Aorta (tissue), 5 donors: ENCODE measurements at regions not wholly inside any gene's neighbourhood (a gene's known extent, or its start where the extent isn't known, plus 50 kb on each side); places are given as distances from the start of the nearest gene placed in this dataset.
A peak's percentile ranks its signal among the peaks of the same experiment; 100 is the strongest.

ENCODE experiments used
- ATAC-seq: fragments of 200-7000 bp; cut with Tn5 transposase; one replicate; pipeline ENCODE4 v1.9.1; 2022; ENCODE audit warnings: moderate library complexity; ENCODE audit not compliant: low FRiP score
- DNase-seq, 2 donors: peaks; one replicate each; pipeline ENCODE4 v3.0.0-alpha.2; 2020
- H3K27ac ChIP-seq, 2 donors: one replicate each; pipeline ENCODE4 v1.5.1; 2013; ENCODE audit warnings: low read length in 2 of 2, mild to moderate bottlenecking in 2 of 2, moderate library complexity in 2 of 2, control low read depth in 1 of 2, inconsistent platforms in 1 of 2, low read depth in 1 of 2
- H3K27me3 ChIP-seq, 2 donors: one replicate each; pipeline ENCODE4 v1.6.1; 2013; ENCODE audit warnings: control low read depth in 1 of 2, low read length in 1 of 2, mild to moderate bottlenecking in 1 of 2, moderate library complexity in 1 of 2; ENCODE audit not compliant: insufficient read depth in 2 of 2, control insufficient read depth in 1 of 2
- H3K36me3 ChIP-seq, 2 donors: one replicate each; pipeline ENCODE4 v1.6.1; 2013; ENCODE audit warnings: control low read depth in 1 of 2, low read length in 1 of 2, mild to moderate bottlenecking in 1 of 2; ENCODE audit not compliant: insufficient read depth in 2 of 2, control insufficient read depth in 1 of 2
- H3K4me1 ChIP-seq, 2 donors: one replicate each; pipeline ENCODE4 v1.6.1; 2013; ENCODE audit warnings: low read length in 2 of 2, control low read depth in 1 of 2, mild to moderate bottlenecking in 1 of 2, moderate library complexity in 1 of 2; ENCODE audit not compliant: insufficient read depth in 2 of 2, control insufficient read depth in 1 of 2
- H3K4me3 ChIP-seq, 2 donors: one replicate each; pipeline ENCODE4 v1.5.1; 2013; ENCODE audit warnings: low read length in 2 of 2, control low read depth in 1 of 2, mild to moderate bottlenecking in 1 of 2
- H3K9me3 ChIP-seq: one replicate; pipeline ENCODE4 v1.6.1; 2013; ENCODE audit warnings: mild to moderate bottlenecking, low read length; ENCODE audit not compliant: control insufficient read depth
- WGBS, 2 donors: extraction: QIAGEN DNeasy Blood & Tissue Kit; methylation state at CpG; one replicate each; pipeline ENCODE4 v1.1.7; 2013; 5-methylcytosine and 5-hydroxymethylcytosine counted together
- intact Hi-C, 2 donors: fragments of 100-400 bp; cut with DNase I; formaldehyde crosslinking; loops; one replicate each; pipeline versions ENCODE4 v1.14.2 to v1.15.0; 2022
- donor health status: healthy with polysubstance abuse.
- donor health status: Bipolar disorder and iron deficiency.
- donor health status: DM: no; HTN: no; CAD: no.
- donor health status: DM: no; HTN: no; CAD: no.
- donor health status: DM: yes; HTN: yes; CAD: no.

GRCh38 chr11:119484741-119485605 is 62.0 kb upstream of the THY1 start:
- DNase-seq: peak in 1 of 2 donors; percentile 36
- intact Hi-C loops: loop anchor here (5.0 to 10.0 kb wide), 3 partner anchors 240 to 622 kb away; partner anchors contain the start of gene NECTIN1 (in 2 of the 2)

DNA sequence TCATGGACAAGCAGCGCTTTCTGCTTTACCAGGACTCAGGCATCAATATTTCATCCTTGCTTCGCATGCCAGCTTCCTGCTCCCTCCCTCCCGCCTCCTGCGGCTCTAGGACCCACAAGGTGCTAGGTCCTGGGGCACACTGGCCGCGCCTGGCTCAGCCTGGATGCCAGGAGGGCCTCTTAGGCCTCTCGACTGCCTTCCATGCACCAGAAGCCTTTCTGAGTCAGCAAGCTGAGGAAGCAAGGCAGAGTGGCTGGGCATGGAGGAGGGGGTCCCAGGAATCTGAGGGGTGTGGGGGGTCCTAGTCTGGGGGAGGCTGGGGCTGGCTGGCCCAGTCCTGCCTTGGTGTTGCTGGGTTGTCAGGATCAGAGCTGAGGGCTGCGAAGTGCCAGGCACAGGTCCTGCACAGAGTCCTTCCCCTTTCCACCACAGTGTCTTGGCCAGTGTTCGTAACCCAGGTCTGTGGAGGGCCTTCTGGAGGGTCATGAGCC is 61.0 kb upstream of the THY1 start:
- WGBS, 2 donors: 89 to 94% methylated on average over 9 of the region's 9 CpGs
- Histone ChIP-seq H3K27me3 (no peaks in the 10 kb centered on the region), H3K36me3 (no peaks in the 10 kb centered on the region), H3K27ac (no peak overlapping the region), H3K4me3 (no peak overlapping the region), H3K4me1 (no peaks in the 10 kb centered on the region), H3K9me3 (no peaks in the 10 kb centered on the region)
- intact Hi-C loops: loop anchor here (5.0 to 10.0 kb wide), 3 partner anchors 241 to 623 kb away; partner anchors contain the start of gene NECTIN1 (in 2 of the 2)
- ATAC-seq (no peak), DNase-seq (peak in 1 of 2 donors; percentile 24)

More at GRCh38 chr11:119484741-119485605, 62.0 kb upstream of the THY1 start:
- no peaks in the 10 kb centered on the region for H3K27me3 ChIP-seq
- H3K27ac ChIP-seq: no peak overlapping the region
- H3K4me3 ChIP-seq: no peak overlapping the region
- no peaks in the 10 kb centered on the region for H3K9me3 ChIP-seq
- no peaks in the 10 kb centered on the region for H3K4me1 ChIP-seq
- H3K36me3 ChIP-seq: no peaks in the 10 kb centered on the region
- WGBS, 2 donors: 75 to 81% methylated on average over 19 to 21 of the region's 21 CpGs
- ATAC-seq: no peak

GRCh38 chr11:119483341-119483880 is 60.4 kb upstream of the THY1 start:
- DNase-seq: peak in 1 of 2 donors; percentile 26
- intact Hi-C loops: loop anchor here (5.0 to 10.0 kb wide), 3 partner anchors 241 to 624 kb away; partner anchors contain the start of gene NECTIN1 (in 2 of the 2)
- Histone ChIP-seq H3K4me3 (no peak overlapping the region), H3K27ac (no peak overlapping the region), H3K4me1 (no peaks in the 10 kb centered on the region), H3K36me3 (no peaks in the 10 kb centered on the region), H3K27me3 (no peaks in the 10 kb centered on the region), H3K9me3 (no peaks in the 10 kb centered on the region)
- WGBS, 2 donors: 87 to 92% methylated on average over 10 to 11 of the region's 11 CpGs
- no peak for ATAC-seq

GRCh38 chr11:119482521-119483011 is 59.6 kb upstream of the THY1 start:
- WGBS, 2 donors: 88 to 89% methylated on average over 9 of the region's 9 CpGs
- ATAC-seq (no peak), DNase-seq (peak in 1 of 2 donors; percentile 39)
- Histone ChIP-seq H3K4me1 (no peaks in the 10 kb centered on the region), H3K27me3 (no peaks in the 10 kb centered on the region), H3K4me3 (no peak overlapping the region), H3K27ac (no peak overlapping the region), H3K9me3 (no peaks in the 10 kb centered on the region), H3K36me3 (no peaks in the 10 kb centered on the region)
- intact Hi-C loops: loop anchor here (5.0 to 10.0 kb wide), 3 partner anchors 242 to 625 kb away; partner anchors contain the start of gene NECTIN1 (in 2 of the 2)

DNA sequence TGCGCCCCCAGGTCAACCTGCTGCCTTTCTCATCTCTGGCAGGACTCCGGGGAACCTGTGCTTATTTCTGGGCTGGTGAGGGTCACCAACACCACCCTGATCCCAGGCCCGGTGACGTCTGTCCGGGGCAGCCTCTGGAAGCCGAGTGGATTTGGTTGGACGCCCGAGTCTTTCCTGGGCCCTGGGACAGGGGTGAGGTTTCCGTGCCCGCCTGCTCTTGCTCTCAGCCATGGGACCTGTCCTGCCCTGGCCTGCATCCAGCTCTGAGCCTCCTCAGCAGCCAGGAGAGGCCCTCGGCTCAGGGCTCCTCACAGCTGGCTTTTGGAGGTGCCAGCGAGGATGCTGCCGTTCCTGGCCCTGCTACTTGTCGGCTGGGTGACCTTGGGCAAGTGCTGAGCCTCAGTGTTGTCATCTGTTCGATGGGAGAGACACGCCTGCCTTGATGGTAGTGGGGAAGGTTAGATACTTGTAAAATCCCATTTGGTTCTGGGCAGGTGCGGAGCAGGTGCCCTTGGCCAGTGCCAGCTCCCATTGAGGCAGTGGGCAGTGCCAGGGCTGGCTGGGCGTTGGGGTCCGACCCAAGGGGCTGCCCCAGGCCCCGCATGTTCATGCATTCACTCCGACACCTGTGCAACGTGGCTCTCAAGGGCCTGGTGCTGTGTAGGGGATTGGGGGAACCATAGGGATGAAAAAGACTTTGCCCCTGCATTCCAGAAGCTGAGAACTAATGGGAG is 58.9 kb upstream of the THY1 start:
- no peak overlapping the region for H3K27ac ChIP-seq
- DNase-seq (no peak), ATAC-seq (peak; percentile 4)
- 45 to 46% methylated on average over 22 of the region's 22 CpGs for WGBS, 2 donors
- no peak overlapping the region for H3K4me3 ChIP-seq
- H3K9me3 ChIP-seq: no peaks in the 10 kb centered on the region
- H3K27me3 ChIP-seq: no peaks in the 10 kb centered on the region
- no peaks in the 10 kb centered on the region for H3K4me1 ChIP-seq
- intact Hi-C loops: loop anchor here (2.0 to 10.0 kb wide), 4 partner anchors 53 to 625 kb away; partner anchors contain the start of gene NECTIN1 (in 2 of the 2)
- no peaks in the 10 kb centered on the region for H3K36me3 ChIP-seq

- no peaks in the 10 kb centered on the region for H3K9me3 ChIP-seq
- H3K4me1 ChIP-seq: no peaks in the 10 kb centered on the region
- H3K4me3 ChIP-seq: no peak overlapping the region
- no peak overlapping the region for H3K27ac ChIP-seq
- 28 to 29% methylated on average over 31 of the region's 31 CpGs for WGBS, 2 donors
- intact Hi-C loops: loop anchor here (2.0 to 10.0 kb wide), 4 partner anchors 54 to 626 kb away; partner anchors contain the start of gene NECTIN1 (in 2 of the 2)
- DNase-seq: peak; percentile 86 to 96
- H3K36me3 ChIP-seq: no peaks in the 10 kb centered on the region
- no peaks in the 10 kb centered on the region for H3K27me3 ChIP-seq
- ATAC-seq: peak; percentile 84
Observed at GRCh38 chr11:119481021-119481666, 58.2 kb upstream of the THY1 start.

DNA sequence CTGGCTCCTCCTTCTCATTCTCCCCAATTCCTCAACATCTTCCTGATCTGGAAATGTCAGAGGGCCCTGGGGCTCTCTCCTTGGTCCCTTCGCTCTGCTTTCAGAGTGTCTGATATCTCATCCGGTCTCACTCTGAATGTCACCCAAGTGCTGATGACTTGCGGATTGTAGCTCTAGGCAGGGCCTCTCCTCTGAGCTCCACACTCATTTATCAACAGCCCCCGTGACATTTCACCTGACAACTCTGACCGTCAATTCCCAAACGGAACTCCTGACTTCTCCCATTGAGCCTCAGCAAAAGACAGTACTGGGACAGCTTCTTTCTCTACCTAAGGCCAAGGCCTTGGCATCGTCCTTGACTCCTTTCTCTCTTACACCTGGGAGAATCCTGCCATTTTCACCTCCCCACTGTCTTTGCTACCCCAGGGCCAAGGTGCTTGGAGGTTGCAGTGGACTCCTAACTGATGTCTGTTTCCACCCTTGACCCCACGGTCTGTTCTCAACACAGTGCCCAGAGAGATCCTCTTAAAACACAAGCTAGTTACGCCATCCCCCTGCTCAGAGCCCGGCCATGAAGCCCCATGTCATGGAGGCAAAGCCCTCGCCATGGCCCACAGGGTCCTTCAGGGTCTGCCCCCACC is 57.5 kb upstream of the THY1 start:
- no peaks in the 10 kb centered on the region for H3K27me3 ChIP-seq
- no peaks in the 10 kb centered on the region for H3K4me1 ChIP-seq
- no peaks in the 10 kb centered on the region for H3K36me3 ChIP-seq
- WGBS, 2 donors: 90 to 91% methylated on average over 11 of the region's 11 CpGs
- H3K27ac ChIP-seq: no peak overlapping the region
- intact Hi-C loops: loop anchor here (2.0 to 10.0 kb wide), 4 partner anchors 54 to 627 kb away; partner anchors contain the start of gene NECTIN1 (in 2 of the 2)
- H3K9me3 ChIP-seq: no peaks in the 10 kb centered on the region
- DNase-seq (no peak), ATAC-seq (no peak)
- no peak overlapping the region for H3K4me3 ChIP-seq
